GM18511 (cell line): ENCODE measurements at regions not wholly inside any gene's neighbourhood (a gene's known extent, or its start where the extent isn't known, plus 50 kb on each side); places are given as distances from the start of the nearest gene placed in this dataset.

ENCODE experiments used
- ATAC-seq: cut with Tn5 transposase; IDR thresholded peaks from one replicate; pipeline ENCODE4 v1.9.1; 2021; ENCODE audit warnings: mild to moderate bottlenecking, moderate library complexity; ENCODE audit not compliant: unreplicated experiment

- no peak for ATAC-seq
These were observed 131.2 kb upstream of the C14orf180 start for GRCh38 chr14:104448321-104448720.

GRCh38 chr14:104448721-104449120 is 130.8 kb upstream of the C14orf180 start:
- no peak for ATAC-seq

GRCh38 chr14:104450811-104451401 is 128.7 kb upstream of the C14orf180 start:
- no peak for ATAC-seq

- ATAC-seq, result no peak
These were observed 128.1 kb upstream of the C14orf180 start for GRCh38 chr14:104451474-104451873.

GRCh38 chr14:104458845-104459244 is 120.7 kb upstream of the C14orf180 start:
- ATAC-seq, result no peak

- ATAC-seq, result no peak
These were observed 118.5 kb upstream of the C14orf180 start for GRCh38 chr14:104460791-104461651.

- ATAC-seq, result no peak
These were observed 117.7 kb upstream of the C14orf180 start for GRCh38 chr14:104461676-104462449.

GRCh38 chr14:104462651-104463630 is 116.6 kb upstream of the C14orf180 start:
- no peak for ATAC-seq

GRCh38 chr14:104464907-104465306 is 114.7 kb upstream of the C14orf180 start:
- no peak for ATAC-seq

- ATAC-seq, result no peak
These were observed 113.8 kb upstream of the C14orf180 start for GRCh38 chr14:104465482-104466390.

- no peak for ATAC-seq
These were observed 112.3 kb upstream of the C14orf180 start for GRCh38 chr14:104467236-104467635.

GRCh38 chr14:104467641-104468040 is 111.9 kb upstream of the C14orf180 start:
- ATAC-seq, result no peak

GRCh38 chr14:104469591-104469990 is 110.0 kb upstream of the C14orf180 start:
- ATAC-seq, result no peak

GRCh38 chr14:104470588-104470987 is 109.0 kb upstream of the C14orf180 start:
- no peak for ATAC-seq

GRCh38 chr14:104471114-104471513 is 108.5 kb upstream of the C14orf180 start:
- no peak for ATAC-seq

GRCh38 chr14:104472073-104472472 is 107.5 kb upstream of the C14orf180 start:
- no peak for ATAC-seq

GRCh38 chr14:104472536-104473243 is 106.9 kb upstream of the C14orf180 start:
- ATAC-seq, result no peak

GRCh38 chr14:104473244-104473565 is 106.4 kb upstream of the C14orf180 start:
- no peak for ATAC-seq
